AG10803 (cell line): ENCODE measurements at regions not wholly inside any gene's neighbourhood (a gene's known extent, or its start where the extent isn't known, plus 50 kb on each side); places are given as distances from the start of the nearest gene placed in this dataset.

ENCODE experiments used
- DNase-seq: peaks from one replicate; pipeline ENCODE4 v3.0.0; 2010; ENCODE audit warnings: low read depth
- H3K4me3 ChIP-seq: 2 replicates; pipeline ENCODE4 v1.5.1; 2011; ENCODE audit warnings: mild to moderate bottlenecking, low read length, control low read depth
- TF ChIP-seq, protein P1 (sequence below): conservative IDR thresholded peaks from 2 replicates; pipeline ENCODE4 v1.5.1; 2011; ENCODE audit warnings: mild to moderate bottlenecking, low read length, control low read depth, inconsistent platforms

DNA sequence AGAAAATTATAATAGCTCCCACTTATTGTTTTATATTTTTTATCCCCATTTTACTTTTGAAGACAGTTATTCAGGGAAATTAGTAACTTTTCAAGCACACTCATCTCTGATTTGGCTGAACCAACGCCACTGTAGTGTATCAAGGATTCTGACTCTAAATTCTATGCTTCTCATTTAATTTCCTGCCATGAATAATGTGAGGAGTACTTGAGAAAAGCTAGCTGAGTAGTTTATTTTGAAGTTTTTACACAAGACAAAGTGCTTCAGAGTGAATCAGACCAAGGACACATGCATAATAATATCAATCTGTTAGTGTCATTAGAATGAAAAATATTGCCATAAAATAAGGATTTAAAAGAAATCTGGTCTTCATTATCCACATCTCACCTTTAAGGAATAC, 329.9 kb downstream of the SLITRK6 start:
- DNase-seq, result no peak
- TF ChIP-seq, protein P1, sequence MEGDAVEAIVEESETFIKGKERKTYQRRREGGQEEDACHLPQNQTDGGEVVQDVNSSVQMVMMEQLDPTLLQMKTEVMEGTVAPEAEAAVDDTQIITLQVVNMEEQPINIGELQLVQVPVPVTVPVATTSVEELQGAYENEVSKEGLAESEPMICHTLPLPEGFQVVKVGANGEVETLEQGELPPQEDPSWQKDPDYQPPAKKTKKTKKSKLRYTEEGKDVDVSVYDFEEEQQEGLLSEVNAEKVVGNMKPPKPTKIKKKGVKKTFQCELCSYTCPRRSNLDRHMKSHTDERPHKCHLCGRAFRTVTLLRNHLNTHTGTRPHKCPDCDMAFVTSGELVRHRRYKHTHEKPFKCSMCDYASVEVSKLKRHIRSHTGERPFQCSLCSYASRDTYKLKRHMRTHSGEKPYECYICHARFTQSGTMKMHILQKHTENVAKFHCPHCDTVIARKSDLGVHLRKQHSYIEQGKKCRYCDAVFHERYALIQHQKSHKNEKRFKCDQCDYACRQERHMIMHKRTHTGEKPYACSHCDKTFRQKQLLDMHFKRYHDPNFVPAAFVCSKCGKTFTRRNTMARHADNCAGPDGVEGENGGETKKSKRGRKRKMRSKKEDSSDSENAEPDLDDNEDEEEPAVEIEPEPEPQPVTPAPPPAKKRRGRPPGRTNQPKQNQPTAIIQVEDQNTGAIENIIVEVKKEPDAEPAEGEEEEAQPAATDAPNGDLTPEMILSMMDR, result no peak

DNA sequence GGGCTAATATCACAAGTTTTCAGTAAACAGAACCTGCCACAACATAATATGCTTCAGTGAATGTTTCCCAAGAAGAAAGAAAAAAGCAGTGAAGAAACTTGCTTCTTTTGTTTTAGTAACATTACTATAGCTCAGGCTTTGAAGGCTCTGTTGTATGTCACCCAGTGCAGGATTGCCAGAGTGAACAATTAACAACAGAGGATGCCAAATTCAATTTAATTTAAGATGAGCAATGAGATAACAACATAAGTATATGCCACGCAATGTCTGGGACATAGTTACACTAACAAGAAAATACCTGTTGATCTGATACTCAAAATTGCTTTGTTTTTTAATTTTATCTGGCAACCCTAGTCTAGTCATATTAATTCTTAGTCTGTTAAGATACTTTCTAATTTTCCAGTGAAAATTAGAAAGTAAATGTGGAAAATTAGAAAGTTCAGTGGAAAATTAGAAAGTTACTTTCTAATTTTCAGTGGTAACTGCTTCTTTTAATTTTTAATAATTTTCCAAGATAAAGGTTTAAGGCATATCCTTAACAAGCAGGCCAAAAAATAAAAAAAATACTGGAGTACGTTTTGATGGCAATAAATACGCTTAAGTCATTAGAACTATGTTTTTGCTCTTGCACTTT, 336.3 kb downstream of the SLITRK6 start:
- H3K4me3 ChIP-seq, result no peak overlapping the region
- TF ChIP-seq, protein P1, result no peak
- no peak for DNase-seq

More for the DNA sequence above, 329.9 kb downstream of the SLITRK6 start:
- H3K4me3 ChIP-seq, result no peak overlapping the region

DNA sequence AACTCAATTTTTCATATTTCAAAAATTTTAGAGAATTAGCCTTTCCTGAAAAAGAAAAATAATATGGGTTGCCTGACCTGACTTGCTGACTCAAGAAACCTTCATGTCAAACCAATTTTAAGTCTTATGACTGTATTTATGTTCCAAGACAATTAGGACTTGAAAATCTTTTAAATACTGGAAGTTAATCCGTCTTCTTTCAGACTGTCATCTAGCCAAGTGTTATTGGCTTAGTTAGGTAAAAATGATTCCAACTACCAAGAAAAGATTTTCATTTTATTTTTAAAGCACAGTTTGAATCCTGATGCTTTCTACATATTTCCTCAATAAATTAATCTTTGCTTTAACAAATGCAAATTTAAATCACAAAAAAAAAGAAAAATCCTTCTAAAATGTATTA, 337.6 kb downstream of the SLITRK6 start:
- H3K4me3 ChIP-seq, result no peak overlapping the region
- TF ChIP-seq, protein P1, result no peak
- no peak for DNase-seq

DNA sequence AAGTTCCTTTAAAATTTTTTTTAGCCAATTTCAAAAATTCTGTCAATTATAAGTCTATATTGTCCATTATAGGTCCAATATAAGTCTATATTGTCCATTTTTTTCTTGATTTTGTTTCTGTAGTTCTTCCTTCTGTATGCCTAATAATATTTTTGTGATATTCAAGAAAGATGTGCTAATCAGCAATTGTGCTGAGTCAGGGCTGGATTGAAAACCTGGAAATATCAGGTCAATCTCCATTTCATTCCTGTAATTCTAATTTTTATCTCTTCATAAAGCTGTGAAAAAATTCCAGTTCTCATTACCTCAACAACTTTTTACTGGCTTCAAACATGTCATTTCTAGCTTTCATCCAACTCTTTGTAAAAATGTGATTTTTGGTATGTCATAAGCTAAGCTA, 353.7 kb downstream of the SLITRK6 start:
- TF ChIP-seq, protein P1, result no peak

DNA sequence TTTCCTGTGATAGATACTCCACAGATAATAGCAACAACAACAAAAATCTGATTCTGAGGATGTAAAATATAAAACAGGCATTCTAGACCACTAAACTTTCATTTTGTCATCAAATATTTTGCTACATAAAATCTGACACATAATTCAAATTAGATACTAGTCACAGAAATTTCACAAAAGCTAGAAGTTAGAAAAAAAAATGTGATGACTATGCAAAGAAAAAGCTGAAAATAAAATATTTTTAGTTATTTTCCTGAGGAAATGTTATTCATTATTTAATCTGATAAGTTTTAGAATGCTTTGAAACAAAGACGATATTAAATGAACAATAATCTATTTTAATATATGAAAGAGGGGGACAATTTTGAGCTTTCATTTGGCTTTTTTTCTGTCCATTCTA, 357.2 kb downstream of the SLITRK6 start:
- no peak for DNase-seq
- TF ChIP-seq, protein P1, result no peak
- no peak overlapping the region for H3K4me3 ChIP-seq

More for the DNA sequence above, 353.7 kb downstream of the SLITRK6 start:
- no peak for DNase-seq
- no peak overlapping the region for H3K4me3 ChIP-seq

DNA sequence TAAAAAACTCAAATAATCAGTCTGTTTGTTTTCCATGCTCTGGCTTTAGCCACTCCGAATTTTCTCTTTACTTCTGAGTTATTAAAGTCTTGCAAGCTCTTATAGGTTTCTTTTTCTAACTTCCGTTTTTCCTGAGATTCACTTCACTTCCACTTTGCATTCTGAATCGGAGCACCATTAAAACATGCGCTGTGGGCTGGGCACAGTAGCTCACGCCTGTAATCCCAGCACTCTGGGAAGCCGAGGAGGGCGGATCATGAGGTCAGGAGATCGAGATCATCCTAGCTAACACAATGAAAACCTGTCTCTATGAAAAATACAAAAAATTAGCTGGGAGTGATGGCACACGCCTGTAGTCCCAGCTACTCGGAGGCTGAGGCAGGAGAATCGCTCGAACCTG, 357.9 kb downstream of the SLITRK6 start:
- no peak overlapping the region for H3K4me3 ChIP-seq

DNA sequence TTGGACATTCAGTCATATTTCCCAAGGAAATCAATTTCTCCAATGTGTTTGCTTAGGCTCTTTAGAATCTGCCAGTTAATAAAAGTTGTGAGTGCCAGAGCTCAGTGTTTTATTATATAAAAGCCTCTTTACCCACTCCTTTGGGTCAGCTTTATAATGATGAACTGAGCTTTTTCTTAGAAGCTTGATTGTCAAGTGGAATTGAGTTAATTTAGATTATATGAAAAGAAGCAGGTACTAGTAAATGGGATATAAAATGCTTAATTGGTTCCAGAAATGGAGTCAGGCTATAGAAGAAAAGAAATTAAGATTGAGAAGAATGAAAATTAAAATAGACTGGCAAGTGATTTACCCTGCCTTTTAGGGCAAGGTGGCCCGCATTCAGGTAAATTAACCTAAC, 363.2 kb downstream of the SLITRK6 start:
- H3K4me3 ChIP-seq, result no peak overlapping the region
- DNase-seq, result no peak
- TF ChIP-seq, protein P1, result no peak

More for the DNA sequence above, 357.9 kb downstream of the SLITRK6 start:
- no peak for DNase-seq
- TF ChIP-seq, protein P1, result no peak
